Mucosa of descending colon (tissue), 3 donors: ENCODE measurements at regions not wholly inside any gene's neighbourhood (a gene's known extent, or its start where the extent isn't known, plus 50 kb on each side); places are given as distances from the start of the nearest gene placed in this dataset.
A peak's percentile ranks its signal among the peaks of the same experiment; 100 is the strongest.

Experiments
- ATAC-seq: fragments of 200-7000 bp; cut with Tn5 transposase; one replicate; pipeline ENCODE4 v1.9.1; 2020; ENCODE audit warnings: mild to moderate bottlenecking, moderate library complexity
- DNase-seq, 3 donors: peaks; one replicate each; pipeline ENCODE4 v3.0.0-alpha.2; 2020
- H3K36me3 ChIP-seq: fragments of 200-600 bp; one replicate; pipeline ENCODE4 v1.8.0; 2021; ENCODE audit warnings: low read depth, mild to moderate bottlenecking
- H3K4me1 ChIP-seq: fragments of 200-600 bp; one replicate; pipeline ENCODE4 v1.8.0; 2021; ENCODE audit warnings: low read depth, mild to moderate bottlenecking
- H3K4me3 ChIP-seq: fragments of 200-600 bp; one replicate; pipeline ENCODE4 v1.8.0; 2021; ENCODE audit warnings: mild to moderate bottlenecking
- H3K9me3 ChIP-seq: fragments of 200-600 bp; one replicate; pipeline ENCODE4 v1.8.0; 2021; ENCODE audit warnings: mild to moderate bottlenecking
- CTCF ChIP-seq: fragments of 200-600 bp; IDR thresholded peaks from one replicate; pipeline ENCODE4 v1.8.0; 2022; ENCODE audit warnings: antibody characterized with exemption, mild to moderate bottlenecking
- intact Hi-C, 2 donors: fragments of 100-400 bp; cut with DNase I in 1 of 2; cut with micrococcal nuclease in 1 of 2; formaldehyde crosslinking; loops; one replicate each; pipeline versions ENCODE4 v1.11.0 to v1.11.1; 2022; cut with DNase I, micrococcal nuclease
- donor health status: DM: no; HTN: no; CAD: no; lungs with moderate emphysema.
- donor health status: DM: no; HTN: no; CAD: no.
- donor health status: DM: no; HTN: yes; CAD: no.

- H3K9me3 ChIP-seq, result peaks cover under 1% of the 10 kb centered on the region
- H3K36me3 ChIP-seq, result no peaks in the 10 kb centered on the region
- ATAC-seq (no peak), DNase-seq (peak in 1 of 3 donors; percentile 33)
- TF ChIP-seq CTCF, result no peak
- H3K4me3 ChIP-seq, result no peak overlapping the region
- intact Hi-C loops, result no loop called here
- H3K4me1 ChIP-seq, result no peaks in the 10 kb centered on the region
Observed at GRCh38 chr1:104408268-104408667, 658.6 kb downstream of the AMY1C start.

- H3K36me3 ChIP-seq, result no peaks in the 10 kb centered on the region
Observed at GRCh38 chr1:104435255-104435654, 685.6 kb downstream of the AMY1C start.

GRCh38 chr1:104440011-104440410 is 690.3 kb downstream of the AMY1C start:
- no peak for DNase-seq
- ATAC-seq, result no peak
- intact Hi-C loops, result no loop called here
- H3K4me1 ChIP-seq, result no peaks in the 10 kb centered on the region
- no peak overlapping the region for H3K4me3 ChIP-seq
- no peaks in the 10 kb centered on the region for H3K36me3 ChIP-seq
- peaks cover 25% of the 10 kb centered on the region for H3K9me3 ChIP-seq
- no peak for TF ChIP-seq CTCF

More at GRCh38 chr1:104435255-104435654, 685.6 kb downstream of the AMY1C start:
- intact Hi-C loops, result no loop called here
- H3K4me1 ChIP-seq, result no peaks in the 10 kb centered on the region
- peaks cover 12% of the 10 kb centered on the region for H3K9me3 ChIP-seq
- H3K4me3 ChIP-seq, result no peak overlapping the region
- TF ChIP-seq CTCF, result no peak
- no peak for ATAC-seq
- DNase-seq, result no peak

GRCh38 chr1:104456724-104457123 is 707.0 kb downstream of the AMY1C start:
- TF ChIP-seq CTCF, result no peak
- DNase-seq (no peak), ATAC-seq (no peak)
- no peak overlapping the region for H3K4me3 ChIP-seq
- peaks cover 66% of the 10 kb centered on the region for H3K9me3 ChIP-seq
- no peaks in the 10 kb centered on the region for H3K4me1 ChIP-seq
- no peaks in the 10 kb centered on the region for H3K36me3 ChIP-seq
- intact Hi-C loops, result no loop called here

- H3K4me3 ChIP-seq, result no peak overlapping the region
- H3K4me1 ChIP-seq, result no peaks in the 10 kb centered on the region
- no peak for TF ChIP-seq CTCF
- H3K36me3 ChIP-seq, result no peaks in the 10 kb centered on the region
- intact Hi-C loops, result no loop called here
- ATAC-seq, result no peak
- DNase-seq, result no peak
- H3K9me3 ChIP-seq, result peaks cover 73% of the 10 kb centered on the region
Observed at GRCh38 chr1:104459886-104460285, 710.2 kb downstream of the AMY1C start.

GRCh38 chr1:104460880-104461279 is 711.2 kb downstream of the AMY1C start:
- peaks cover 82% of the 10 kb centered on the region for H3K9me3 ChIP-seq
- TF ChIP-seq CTCF, result no peak
- intact Hi-C loops, result no loop called here
- H3K36me3 ChIP-seq, result no peaks in the 10 kb centered on the region
- ATAC-seq (no peak), DNase-seq (no peak)
- H3K4me3 ChIP-seq, result no peak overlapping the region
- no peaks in the 10 kb centered on the region for H3K4me1 ChIP-seq
